ENCODE measurements at regions not wholly inside any gene's neighbourhood (a gene's known extent, or its start where the extent isn't known, plus 50 kb on each side); places are given as distances from the start of the nearest gene placed in this dataset.
A peak's percentile ranks its signal among the peaks of the same experiment; 100 is the strongest.

DNA sequence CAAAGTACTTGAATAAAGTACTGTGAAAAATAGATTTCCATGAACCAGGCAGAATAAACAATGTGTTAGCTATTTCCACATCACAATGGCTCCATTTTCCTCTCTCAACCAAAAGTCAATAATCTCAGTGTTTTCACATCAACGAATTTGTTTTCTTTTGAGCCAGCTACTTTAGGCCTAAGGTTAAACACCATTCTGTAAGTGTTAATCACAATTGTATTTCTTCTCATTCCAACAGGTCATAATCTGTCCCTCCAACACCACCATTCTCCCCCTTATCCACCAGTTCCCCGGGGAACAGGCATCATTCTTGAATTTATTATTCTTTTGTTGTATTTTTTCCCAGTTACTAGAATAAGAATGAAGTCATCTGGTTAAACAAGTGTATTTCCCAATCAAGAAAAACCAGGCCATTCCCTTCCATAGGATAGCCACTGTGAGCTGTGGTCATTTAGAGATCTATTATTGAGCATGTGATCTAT lies 66.2 kb upstream of the PALMD start (continued):
- TF ChIP-seq, protein P1, sequence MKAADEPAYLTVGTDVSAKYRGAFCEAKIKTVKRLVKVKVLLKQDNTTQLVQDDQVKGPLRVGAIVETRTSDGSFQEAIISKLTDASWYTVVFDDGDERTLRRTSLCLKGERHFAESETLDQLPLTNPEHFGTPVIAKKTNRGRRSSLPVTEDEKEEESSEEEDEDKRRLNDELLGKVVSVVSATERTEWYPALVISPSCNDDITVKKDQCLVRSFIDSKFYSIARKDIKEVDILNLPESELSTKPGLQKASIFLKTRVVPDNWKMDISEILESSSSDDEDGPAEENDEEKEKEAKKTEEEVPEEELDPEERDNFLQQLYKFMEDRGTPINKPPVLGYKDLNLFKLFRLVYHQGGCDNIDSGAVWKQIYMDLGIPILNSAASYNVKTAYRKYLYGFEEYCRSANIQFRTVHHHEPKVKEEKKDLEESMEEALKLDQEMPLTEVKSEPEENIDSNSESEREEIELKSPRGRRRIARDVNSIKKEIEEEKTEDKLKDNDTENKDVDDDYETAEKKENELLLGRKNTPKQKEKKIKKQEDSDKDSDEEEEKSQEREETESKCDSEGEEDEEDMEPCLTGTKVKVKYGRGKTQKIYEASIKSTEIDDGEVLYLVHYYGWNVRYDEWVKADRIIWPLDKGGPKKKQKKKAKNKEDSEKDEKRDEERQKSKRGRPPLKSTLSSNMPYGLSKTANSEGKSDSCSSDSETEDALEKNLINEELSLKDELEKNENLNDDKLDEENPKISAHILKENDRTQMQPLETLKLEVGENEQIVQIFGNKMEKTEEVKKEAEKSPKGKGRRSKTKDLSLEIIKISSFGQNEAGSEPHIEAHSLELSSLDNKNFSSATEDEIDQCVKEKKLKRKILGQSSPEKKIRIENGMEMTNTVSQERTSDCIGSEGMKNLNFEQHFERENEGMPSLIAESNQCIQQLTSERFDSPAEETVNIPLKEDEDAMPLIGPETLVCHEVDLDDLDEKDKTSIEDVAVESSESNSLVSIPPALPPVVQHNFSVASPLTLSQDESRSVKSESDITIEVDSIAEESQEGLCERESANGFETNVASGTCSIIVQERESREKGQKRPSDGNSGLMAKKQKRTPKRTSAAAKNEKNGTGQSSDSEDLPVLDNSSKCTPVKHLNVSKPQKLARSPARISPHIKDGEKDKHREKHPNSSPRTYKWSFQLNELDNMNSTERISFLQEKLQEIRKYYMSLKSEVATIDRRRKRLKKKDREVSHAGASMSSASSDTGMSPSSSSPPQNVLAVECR (CRISPR knock-in tag; IDR thresholded peaks at IDR 0.05; ENCODE audit: borderline replicate concordance): no peak
- TF ChIP-seq RELA (CRISPR knock-in tag; IDR thresholded peaks at IDR 0.05) (no peak), TEAD2 (CRISPR knock-in tag; IDR thresholded peaks at IDR 0.05) (no peak), SALL1 (CRISPR knock-in tag; IDR thresholded peaks at IDR 0.05) (no peak), CCDC6 (CRISPR knock-in tag; IDR thresholded peaks at IDR 0.05) (no peak), ZNF451 (CRISPR knock-in tag; IDR thresholded peaks at IDR 0.05) (no peak), ZNF317 (CRISPR knock-in tag; IDR thresholded peaks at IDR 0.05) (no peak), CBX2 (IDR thresholded peaks at IDR 0.05; ENCODE audit: low read depth, low read length) (no peak), CBX2 (CRISPR knock-in tag; IDR thresholded peaks at IDR 0.05; ENCODE audit: low read depth) (no peak), EHMT2 (IDR thresholded peaks at IDR 0.05; ENCODE audit: borderline replicate concordance, low read depth, low read length) (peak; percentile 75; the same call in 1 of the 2 replicates), ZZZ3 (CRISPR knock-in tag; IDR thresholded peaks at IDR 0.05; ENCODE audit: borderline replicate concordance) (no peak), ZNF136 (CRISPR knock-in tag; IDR thresholded peaks at IDR 0.05; ENCODE audit: low read depth) (no peak), ZNF101 (CRISPR knock-in tag; IDR thresholded peaks at IDR 0.05; ENCODE audit: borderline replicate concordance, low read depth) (no peak), SP140L (CRISPR knock-in tag; IDR thresholded peaks at IDR 0.05; ENCODE audit: borderline replicate concordance) (no peak), AGO1 (IDR thresholded peaks at IDR 0.05; ENCODE audit: low read depth, low read length, poor library complexity, severe bottlenecking) (no peak), GRHL1 (CRISPR knock-in tag; conservative IDR thresholded peaks at IDR 0.05) (no peak), NCOA1 (CRISPR knock-in tag; IDR thresholded peaks at IDR 0.05) (no peak), RXRB (CRISPR knock-in tag; IDR thresholded peaks at IDR 0.05; ENCODE audit: borderline replicate concordance) (peak; percentile 60; the same call in 1 of the 2 replicates), TBX3 (IDR thresholded peaks at IDR 0.05; ENCODE audit: borderline replicate concordance) (peak; percentile 21; the same call in 1 of the 2 replicates), STAT5B (CRISPR knock-in tag; IDR thresholded peaks at IDR 0.05) (no peak)
- TF ChIP-seq, protein P2, sequence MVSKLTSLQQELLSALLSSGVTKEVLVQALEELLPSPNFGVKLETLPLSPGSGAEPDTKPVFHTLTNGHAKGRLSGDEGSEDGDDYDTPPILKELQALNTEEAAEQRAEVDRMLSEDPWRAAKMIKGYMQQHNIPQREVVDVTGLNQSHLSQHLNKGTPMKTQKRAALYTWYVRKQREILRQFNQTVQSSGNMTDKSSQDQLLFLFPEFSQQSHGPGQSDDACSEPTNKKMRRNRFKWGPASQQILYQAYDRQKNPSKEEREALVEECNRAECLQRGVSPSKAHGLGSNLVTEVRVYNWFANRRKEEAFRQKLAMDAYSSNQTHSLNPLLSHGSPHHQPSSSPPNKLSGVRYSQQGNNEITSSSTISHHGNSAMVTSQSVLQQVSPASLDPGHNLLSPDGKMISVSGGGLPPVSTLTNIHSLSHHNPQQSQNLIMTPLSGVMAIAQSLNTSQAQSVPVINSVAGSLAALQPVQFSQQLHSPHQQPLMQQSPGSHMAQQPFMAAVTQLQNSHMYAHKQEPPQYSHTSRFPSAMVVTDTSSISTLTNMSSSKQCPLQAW (CRISPR knock-in tag; IDR thresholded peaks at IDR 0.05): no peak
- TF ChIP-seq, protein P3, sequence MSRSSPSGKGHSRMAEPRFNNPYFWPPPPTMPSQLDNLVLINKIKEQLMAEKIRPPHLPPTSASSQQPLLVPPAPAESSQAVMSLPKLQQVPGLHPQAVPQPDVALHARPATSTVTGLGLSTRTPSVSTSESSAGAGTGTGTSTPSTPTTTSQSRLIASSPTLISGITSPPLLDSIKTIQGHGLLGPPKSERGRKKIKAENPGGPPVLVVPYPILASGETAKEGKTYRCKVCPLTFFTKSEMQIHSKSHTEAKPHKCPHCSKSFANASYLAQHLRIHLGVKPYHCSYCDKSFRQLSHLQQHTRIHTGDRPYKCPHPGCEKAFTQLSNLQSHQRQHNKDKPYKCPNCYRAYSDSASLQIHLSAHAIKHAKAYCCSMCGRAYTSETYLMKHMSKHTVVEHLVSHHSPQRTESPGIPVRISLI (CRISPR knock-in tag; IDR thresholded peaks at IDR 0.05; ENCODE audit: borderline replicate concordance): no peak
